Gastroesophageal sphincter (tissue), 3 donors: ENCODE measurements at regions not wholly inside any gene's neighbourhood (a gene's known extent, or its start where the extent isn't known, plus 50 kb on each side); places are given as distances from the start of the nearest gene placed in this dataset.
"Not testable (repeated sequence)": the region's sequence is repeated elsewhere in the genome, so short reads cannot be mapped to it uniquely, and the experiment has no call there.

Experiments
- EP300 ChIP-seq: sonication (generic); formaldehyde crosslinking; IDR thresholded peaks from one replicate; pipeline ENCODE4 v1.6.1; 2017; ENCODE audit warnings: antibody characterized with exemption, mild to moderate bottlenecking
- POLR2A ChIP-seq, 2 donors: fragments of 450-650 bp; IDR thresholded peaks; one replicate each; pipeline ENCODE4 v1.6.1; 2017; ENCODE audit warnings: antibody characterized with exemption in 2 of 2, mild to moderate bottlenecking in 2 of 2, moderate library complexity in 1 of 2
- POLR2AphosphoS5 ChIP-seq: sonication (generic); formaldehyde crosslinking; IDR thresholded peaks from one replicate; pipeline ENCODE4 v1.6.1; 2017; ENCODE audit warnings: antibody characterized with exemption
- TF ChIP-seq, protein P1 (sequence below), 4 experiments: fragments of 200-600 bp in 2 of 4; fragments of 450-650 bp in 2 of 4; sonication (generic) in 1 of 4; IDR thresholded peaks; one replicate each; pipeline ENCODE4 v1.5.1; 2017 to 2019; ENCODE audit warnings: antibody characterized with exemption in 4 of 4, mild to moderate bottlenecking in 2 of 4, moderate library complexity in 2 of 4

DNA sequence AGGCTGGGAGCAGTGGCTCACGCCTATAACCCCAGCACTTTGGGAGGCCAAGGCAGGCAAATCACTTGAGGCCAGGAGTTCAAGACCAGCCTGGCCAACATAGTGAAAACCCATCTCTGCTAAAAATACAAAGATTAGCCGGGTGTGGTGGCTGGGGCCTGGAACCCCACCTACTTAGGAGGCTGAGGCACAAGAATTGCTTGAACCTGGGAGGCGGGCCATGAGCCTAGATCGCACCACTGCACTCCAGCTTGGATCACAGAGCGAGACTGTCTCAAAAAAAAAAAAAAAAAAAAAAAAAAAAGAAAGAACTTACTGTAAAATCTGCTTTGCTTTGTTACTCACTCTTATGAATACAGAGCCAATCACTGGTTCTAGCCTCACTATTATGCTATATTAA, 166.4 kb upstream of the TMCC3 start:
- TF ChIP-seq, protein P1, sequence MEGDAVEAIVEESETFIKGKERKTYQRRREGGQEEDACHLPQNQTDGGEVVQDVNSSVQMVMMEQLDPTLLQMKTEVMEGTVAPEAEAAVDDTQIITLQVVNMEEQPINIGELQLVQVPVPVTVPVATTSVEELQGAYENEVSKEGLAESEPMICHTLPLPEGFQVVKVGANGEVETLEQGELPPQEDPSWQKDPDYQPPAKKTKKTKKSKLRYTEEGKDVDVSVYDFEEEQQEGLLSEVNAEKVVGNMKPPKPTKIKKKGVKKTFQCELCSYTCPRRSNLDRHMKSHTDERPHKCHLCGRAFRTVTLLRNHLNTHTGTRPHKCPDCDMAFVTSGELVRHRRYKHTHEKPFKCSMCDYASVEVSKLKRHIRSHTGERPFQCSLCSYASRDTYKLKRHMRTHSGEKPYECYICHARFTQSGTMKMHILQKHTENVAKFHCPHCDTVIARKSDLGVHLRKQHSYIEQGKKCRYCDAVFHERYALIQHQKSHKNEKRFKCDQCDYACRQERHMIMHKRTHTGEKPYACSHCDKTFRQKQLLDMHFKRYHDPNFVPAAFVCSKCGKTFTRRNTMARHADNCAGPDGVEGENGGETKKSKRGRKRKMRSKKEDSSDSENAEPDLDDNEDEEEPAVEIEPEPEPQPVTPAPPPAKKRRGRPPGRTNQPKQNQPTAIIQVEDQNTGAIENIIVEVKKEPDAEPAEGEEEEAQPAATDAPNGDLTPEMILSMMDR (IDR thresholded peaks at IDR 0.05): not testable (repeated sequence)
- not testable (repeated sequence) for TF ChIP-seq EP300; POLR2A (IDR thresholded peaks at IDR 0.05); POLR2AphosphoS5
